ENCODE measurements at regions not wholly inside any gene's neighbourhood (a gene's known extent, or its start where the extent isn't known, plus 50 kb on each side); places are given as distances from the start of the nearest gene placed in this dataset.

- DNase-seq (ENCODE audit: low read depth in 3 of 3, low spot score in 2 of 3) = no peak
These were observed 87.7 kb upstream of the KLF13 start for GRCh38 chr15:31238906-31239305.

- no peak for DNase-seq (ENCODE audit: low read depth in 3 of 3, low spot score in 2 of 3)
These were observed 87.2 kb upstream of the KLF13 start for GRCh38 chr15:31239409-31239808.

GRCh38 chr15:31241888-31242522, 84.6 kb upstream of the KLF13 start:
- no peak for DNase-seq (ENCODE audit: low read depth in 3 of 3, low spot score in 2 of 3)

- DNase-seq (ENCODE audit: low read depth in 3 of 3, low spot score in 2 of 3) = no peak
These were observed 82.7 kb upstream of the KLF13 start for GRCh38 chr15:31243895-31244294.

GRCh38 chr15:31245135-31245689, 81.4 kb upstream of the KLF13 start:
- DNase-seq (ENCODE audit: low read depth in 3 of 3, low spot score in 2 of 3) = no peak

- no peak for DNase-seq (ENCODE audit: low read depth in 3 of 3, low spot score in 2 of 3)
These were observed 80.9 kb upstream of the KLF13 start for GRCh38 chr15:31245756-31246155.

- no peak for DNase-seq (ENCODE audit: low read depth in 3 of 3, low spot score in 2 of 3)
These were observed 79.2 kb upstream of the KLF13 start for GRCh38 chr15:31247404-31247803.

GRCh38 chr15:31248263-31248662, 78.4 kb upstream of the KLF13 start:
- no peak for DNase-seq (ENCODE audit: low read depth in 3 of 3, low spot score in 2 of 3)

GRCh38 chr15:31248951-31249350, 77.7 kb upstream of the KLF13 start:
- DNase-seq (ENCODE audit: low read depth in 3 of 3, low spot score in 2 of 3) = no peak

GRCh38 chr15:31250033-31250432, 76.6 kb upstream of the KLF13 start:
- DNase-seq (ENCODE audit: low read depth in 3 of 3, low spot score in 2 of 3) = no peak

GRCh38 chr15:31251165-31251564, 75.5 kb upstream of the KLF13 start:
- no peak for DNase-seq (ENCODE audit: low read depth in 3 of 3, low spot score in 2 of 3)

- no peak for DNase-seq (ENCODE audit: low read depth in 3 of 3, low spot score in 2 of 3)
These were observed 74.4 kb upstream of the KLF13 start for GRCh38 chr15:31252171-31252785.

GRCh38 chr15:31254431-31255175, 72.0 kb upstream of the KLF13 start:
- no peak for DNase-seq (ENCODE audit: low read depth in 3 of 3, low spot score in 2 of 3)

GRCh38 chr15:31255176-31255510, 71.5 kb upstream of the KLF13 start:
- DNase-seq (ENCODE audit: low read depth in 3 of 3, low spot score in 2 of 3) = no peak

GRCh38 chr15:31255732-31256377, 70.8 kb upstream of the KLF13 start:
- no peak for DNase-seq (ENCODE audit: low read depth in 3 of 3, low spot score in 2 of 3)

- DNase-seq (ENCODE audit: low read depth in 3 of 3, low spot score in 2 of 3) = no peak
These were observed 70.0 kb upstream of the KLF13 start for GRCh38 chr15:31256378-31257265.

- no peak for DNase-seq (ENCODE audit: low read depth in 3 of 3, low spot score in 2 of 3)
These were observed 69.3 kb upstream of the KLF13 start for GRCh38 chr15:31257286-31257685.

GRCh38 chr15:31258260-31258659, 68.4 kb upstream of the KLF13 start:
- DNase-seq (ENCODE audit: low read depth in 3 of 3, low spot score in 2 of 3) = no peak

- no peak for DNase-seq (ENCODE audit: low read depth in 3 of 3, low spot score in 2 of 3)
These were observed 66.9 kb upstream of the KLF13 start for GRCh38 chr15:31259562-31260252.
